Transverse colon (tissue), 3 donors: ENCODE measurements at regions not wholly inside any gene's neighbourhood (a gene's known extent, or its start where the extent isn't known, plus 50 kb on each side); places are given as distances from the start of the nearest gene placed in this dataset.

ENCODE experiments used
- CTCF ChIP-seq, 5 experiments: fragments of 200-600 bp in 3 of 5; fragments of 450-650 bp in 2 of 5; sonication (generic) in 3 of 5; IDR thresholded peaks; 1 replicate in 2 of 5; 2 replicates in 3 of 5; pipeline ENCODE4 v1.5.1; 2016 to 2017; ENCODE audit warnings: antibody characterized with exemption in 5 of 5, inconsistent platforms in 3 of 5, mild to moderate bottlenecking in 2 of 5, moderate library complexity in 1 of 5
- EP300 ChIP-seq: sonication (generic); formaldehyde crosslinking; IDR thresholded peaks from one replicate; pipeline ENCODE4 v1.6.1; 2017; ENCODE audit warnings: antibody characterized with exemption, low read depth

GRCh38 chr6:145374570-145374969, 360.8 kb downstream of the EPM2A start:
- TF ChIP-seq EP300 (no peak), CTCF (IDR thresholded peaks at IDR 0.05) (no peak)
